ENCODE measurements at regions not wholly inside any gene's neighbourhood (a gene's known extent, or its start where the extent isn't known, plus 50 kb on each side); places are given as distances from the start of the nearest gene placed in this dataset.

GRCh38 chr7:115462301-115463015, 540.6 kb downstream of the MDFIC start:
- Histone ChIP-seq H3K4me2 (no peak overlapping the region), H3K79me2 (replicated peaks; ENCODE audit: insufficient read depth) (no peaks in the 10 kb centered on the region), H3F3A (replicated peaks; ENCODE audit: low read depth) (no peaks in the 10 kb centered on the region), H3K9me2 (ENCODE audit: insufficient read depth) (0 out of 2 replicates have a peak, but pooled peaks cover 4% of the 10 kb centered on the region), H4K20me1 (replicated peaks; ENCODE audit: insufficient read depth) (no peaks in the 10 kb centered on the region), H2AFZ (no peak overlapping the region), H3K27ac (ENCODE audit: low read depth) (no peak overlapping the region), H3K4me1 (ENCODE audit: insufficient read depth) (no peaks in the 10 kb centered on the region), H3K4me3 (no peak overlapping the region), H3K27me3 (ENCODE audit: insufficient read depth) (no peaks in the 10 kb centered on the region), H3K36me3 (ENCODE audit: insufficient read depth) (no peaks in the 10 kb centered on the region)
- H3K9me3 Mint-ChIP-seq, result no peaks in the 10 kb centered on the region
- TF ChIP-seq CREB1 (CRISPR knock-in tag; IDR thresholded peaks at IDR 0.05; ENCODE audit: low read depth) (no peak), EZH2phosphoT487 (IDR thresholded peaks at IDR 0.05; ENCODE audit: unreplicated experiment) (no peak)
- DNase-seq (ENCODE audit: low spot score) (no peak), ATAC-seq (no peak)
- no peaks in the 10 kb centered on the region for H3K36me3 Mint-ChIP-seq (ENCODE audit: low read depth)
- no peak overlapping the region for H3K4me3 Mint-ChIP-seq
- no peaks in the 10 kb centered on the region for H3K4me1 Mint-ChIP-seq
- no peaks in the 10 kb centered on the region for H3K27me3 Mint-ChIP-seq (ENCODE audit: insufficient read depth, low read depth, poor library complexity)
- no peak overlapping the region; the same call in 1 of the 2 replicates for H3K27ac Mint-ChIP-seq

GRCh38 chr7:115449689-115450088, 527.8 kb downstream of the MDFIC start:
- no peak overlapping the region for H3K4me2 ChIP-seq
- H3K4me1 ChIP-seq (ENCODE audit: insufficient read depth), result no peaks in the 10 kb centered on the region
- H3K36me3 ChIP-seq (ENCODE audit: insufficient read depth), result no peaks in the 10 kb centered on the region
- no peak overlapping the region for H3K4me3 Mint-ChIP-seq
- no peaks in the 10 kb centered on the region for H3K79me2 ChIP-seq (replicated peaks; ENCODE audit: insufficient read depth)
- H3K9me3 Mint-ChIP-seq, result no peaks in the 10 kb centered on the region
- no peaks in the 10 kb centered on the region for H3K9me2 ChIP-seq (ENCODE audit: insufficient read depth)
- no peaks in the 10 kb centered on the region for H3K27me3 ChIP-seq (ENCODE audit: insufficient read depth)
- 0 out of 3 replicates have a peak, but pooled peaks cover 4% of the 10 kb centered on the region for H3K4me1 Mint-ChIP-seq
- H2AFZ ChIP-seq, result no peak overlapping the region
- no peak overlapping the region for H3K27ac ChIP-seq (ENCODE audit: low read depth)
- no peak overlapping the region for H3K27ac Mint-ChIP-seq
- ATAC-seq (no peak), DNase-seq (ENCODE audit: low spot score) (peak; percentile 36)
- no peak overlapping the region for H3K4me3 ChIP-seq
- no peaks in the 10 kb centered on the region for H3F3A ChIP-seq (replicated peaks; ENCODE audit: low read depth)
- H4K20me1 ChIP-seq (replicated peaks; ENCODE audit: insufficient read depth), result no peaks in the 10 kb centered on the region
- H3K27me3 Mint-ChIP-seq (ENCODE audit: insufficient read depth, low read depth, poor library complexity), result peaks cover 1% of the 10 kb centered on the region
- no peaks in the 10 kb centered on the region for H3K36me3 Mint-ChIP-seq (ENCODE audit: low read depth)
- no peak for TF ChIP-seq STAT1 (IDR thresholded peaks at IDR 0.05; ENCODE audit: unreplicated experiment)
- no peak for TF ChIP-seq REST (IDR thresholded peaks at IDR 0.05; ENCODE audit: unreplicated experiment)
- peak in 1 of 2 experiments; percentile 48; a peak in 3 of 4 replicates for TF ChIP-seq CTCF (conservative IDR thresholded peaks at IDR 0.05; ENCODE audit: low read depth in 2 of 2)
- no peak for TF ChIP-seq JUNB (IDR thresholded peaks at IDR 0.05; ENCODE audit: unreplicated experiment)
- TF ChIP-seq EZH2 (IDR thresholded peaks at IDR 0.05; ENCODE audit: low read depth, unreplicated experiment), result no peak
